Hippocampal formation (tissue), 2 donors: ENCODE measurements at regions not wholly inside any gene's neighbourhood (a gene's known extent, or its start where the extent isn't known, plus 50 kb on each side); places are given as distances from the start of the nearest gene placed in this dataset.
"Not testable (repeated sequence)": the region's sequence is repeated elsewhere in the genome, so short reads cannot be mapped to it uniquely, and the experiment has no call there.

Source experiments
- DNase-seq, 2 donors: peaks; one replicate each; lab custom pipeline; 2025; lab: John Stamatoyannopoulos, UW

GRCh38 chr20:53644108-53644507 is 50.5 kb upstream of the ZNF217 start:
- DNase-seq: not testable (repeated sequence)
